GM19372 (cell line): ENCODE measurements at regions not wholly inside any gene's neighbourhood (a gene's known extent, or its start where the extent isn't known, plus 50 kb on each side); places are given as distances from the start of the nearest gene placed in this dataset.

ENCODE experiments used
- ATAC-seq: cut with Tn5 transposase; IDR thresholded peaks from one replicate; pipeline ENCODE4 v1.9.1; 2021; ENCODE audit warnings: mild to moderate bottlenecking, low read depth, moderate library complexity; ENCODE audit not compliant: unreplicated experiment

GRCh38 chr6:10307028-10307427, 107.8 kb downstream of the TFAP2A start:
- ATAC-seq: no peak

- no peak for ATAC-seq
Measured at GRCh38 chr6:10305790-10306415, 109.0 kb downstream of the TFAP2A start.

- ATAC-seq: no peak
Measured at GRCh38 chr6:10303608-10304506, 111.0 kb downstream of the TFAP2A start.

- no peak for ATAC-seq
Measured at GRCh38 chr6:10302566-10303235, 112.2 kb downstream of the TFAP2A start.

- ATAC-seq: no peak
Measured at GRCh38 chr6:10300071-10300470, 114.8 kb downstream of the TFAP2A start.

GRCh38 chr6:10297832-10298231, 117.0 kb downstream of the TFAP2A start:
- ATAC-seq: no peak

GRCh38 chr6:10278746-10279145, 136.1 kb downstream of the TFAP2A start:
- ATAC-seq: no peak

- no peak for ATAC-seq
Measured at GRCh38 chr6:10276660-10277287, 138.1 kb downstream of the TFAP2A start.

- no peak for ATAC-seq
Measured at GRCh38 chr6:10276106-10276505, 138.8 kb downstream of the TFAP2A start.

- ATAC-seq: no peak
Measured at GRCh38 chr6:10272591-10272990, 142.3 kb downstream of the TFAP2A start.

- ATAC-seq: no peak
Measured at GRCh38 chr6:10271982-10272381, 142.9 kb downstream of the TFAP2A start.

- ATAC-seq: no peak
Measured at GRCh38 chr6:10269814-10270472, 144.9 kb downstream of the TFAP2A start.

- no peak for ATAC-seq
Measured at GRCh38 chr6:10268611-10269310, 146.1 kb downstream of the TFAP2A start.

GRCh38 chr6:10268111-10268510, 146.8 kb downstream of the TFAP2A start:
- ATAC-seq: no peak

- no peak for ATAC-seq
Measured at GRCh38 chr6:10266462-10266861, 148.4 kb downstream of the TFAP2A start.

GRCh38 chr6:10266061-10266460, 148.8 kb downstream of the TFAP2A start:
- ATAC-seq: no peak

- no peak for ATAC-seq
Measured at GRCh38 chr6:10262505-10262904, 152.4 kb downstream of the TFAP2A start.

GRCh38 chr6:10259671-10260070, 155.2 kb downstream of the TFAP2A start:
- ATAC-seq: no peak

- ATAC-seq: no peak
Measured at GRCh38 chr6:10258341-10258740, 156.5 kb downstream of the TFAP2A start.
